ENCODE measurements at regions not wholly inside any gene's neighbourhood (a gene's known extent, or its start where the extent isn't known, plus 50 kb on each side); places are given as distances from the start of the nearest gene placed in this dataset.

DNA sequence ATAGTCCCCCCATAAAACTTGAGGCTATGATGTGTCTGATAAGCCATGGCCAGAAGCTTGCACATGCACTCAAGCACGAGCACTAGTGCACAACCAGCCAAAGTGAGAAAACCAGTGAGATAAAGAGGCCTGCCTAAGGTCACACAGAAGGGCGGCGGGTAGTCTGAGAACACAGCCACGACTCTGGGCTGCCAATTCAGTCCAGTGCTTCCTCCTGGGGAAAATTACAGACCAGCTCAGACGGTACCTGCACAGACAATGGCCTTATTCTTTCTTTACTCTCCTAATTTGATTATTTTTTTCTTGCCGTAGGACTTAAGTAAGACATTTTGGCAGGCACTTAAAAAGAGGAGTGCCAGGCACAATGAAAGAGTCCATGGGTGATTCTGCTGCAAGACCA lies 533.2 kb upstream of the FAT1 start:
- no peaks in the 10 kb centered on the region for H3K79me2 ChIP-seq (ENCODE audit: control insufficient read depth, insufficient read depth, low read length)
- H4K20me1 ChIP-seq (ENCODE audit: control insufficient read depth, extremely low read depth, insufficient read depth, low read length): no peaks in the 10 kb centered on the region
- DNase-seq (ENCODE audit: low read depth, low spot score) (no peak), FAIRE-seq (no peak)
- dilution Hi-C loops (cut with MboI; ENCODE audit: extremely low pct_ligation_motif_present, low sequenced_read_pairs): no loop called here
- no peak overlapping the region for H2AFZ ChIP-seq (ENCODE audit: control insufficient read depth, low read length)
- H3K9me3 ChIP-seq (ENCODE audit: control insufficient read depth, low read depth, low read length): no peaks in the 10 kb centered on the region
- no peaks in the 10 kb centered on the region for H3K36me3 ChIP-seq (ENCODE audit: control insufficient read depth in 2 of 2, extremely low read depth in 1 of 2, insufficient read depth in 2 of 2, low read length in 2 of 2)
- no peak overlapping the region for H3K4me3 ChIP-seq (ENCODE audit: control insufficient read depth in 2 of 3, extremely low read depth in 1 of 3, insufficient read depth in 2 of 3, low read depth in 1 of 3, low read length in 3 of 3)
- H3K4me1 ChIP-seq (ENCODE audit: control insufficient read depth, extremely low read depth, insufficient read depth, low read length): no peaks in the 10 kb centered on the region
- TF ChIP-seq EZH2 (IDR thresholded peaks at IDR 0.05; ENCODE audit: low read length) (no peak), CTCF (optimal IDR thresholded peaks at IDR 0.05 in 1 of 3, IDR thresholded peaks at IDR 0.05 in 1 of 3, conservative IDR thresholded peaks at IDR 0.05 in 1 of 3; ENCODE audit: extremely low read depth in 1 of 3, insufficient read depth in 2 of 3, low read length in 3 of 3) (no peak)
- no peak overlapping the region for H3K4me2 ChIP-seq (ENCODE audit: control insufficient read depth, extremely low read depth, insufficient read depth, low read depth, low read length)
- no peaks in the 10 kb centered on the region for H3K9me1 ChIP-seq (ENCODE audit: control insufficient read depth, extremely low read depth, insufficient read depth, low read length)
- no peaks in the 10 kb centered on the region for H3K27me3 ChIP-seq (ENCODE audit: control insufficient read depth, extremely low read depth, insufficient read depth, low read length)
- no peak overlapping the region for H3K9ac ChIP-seq (ENCODE audit: control insufficient read depth, extremely low read depth, insufficient read depth, low read length)
- H3K27ac ChIP-seq (ENCODE audit: control insufficient read depth, insufficient read depth, low read length): no peak overlapping the region

DNA sequence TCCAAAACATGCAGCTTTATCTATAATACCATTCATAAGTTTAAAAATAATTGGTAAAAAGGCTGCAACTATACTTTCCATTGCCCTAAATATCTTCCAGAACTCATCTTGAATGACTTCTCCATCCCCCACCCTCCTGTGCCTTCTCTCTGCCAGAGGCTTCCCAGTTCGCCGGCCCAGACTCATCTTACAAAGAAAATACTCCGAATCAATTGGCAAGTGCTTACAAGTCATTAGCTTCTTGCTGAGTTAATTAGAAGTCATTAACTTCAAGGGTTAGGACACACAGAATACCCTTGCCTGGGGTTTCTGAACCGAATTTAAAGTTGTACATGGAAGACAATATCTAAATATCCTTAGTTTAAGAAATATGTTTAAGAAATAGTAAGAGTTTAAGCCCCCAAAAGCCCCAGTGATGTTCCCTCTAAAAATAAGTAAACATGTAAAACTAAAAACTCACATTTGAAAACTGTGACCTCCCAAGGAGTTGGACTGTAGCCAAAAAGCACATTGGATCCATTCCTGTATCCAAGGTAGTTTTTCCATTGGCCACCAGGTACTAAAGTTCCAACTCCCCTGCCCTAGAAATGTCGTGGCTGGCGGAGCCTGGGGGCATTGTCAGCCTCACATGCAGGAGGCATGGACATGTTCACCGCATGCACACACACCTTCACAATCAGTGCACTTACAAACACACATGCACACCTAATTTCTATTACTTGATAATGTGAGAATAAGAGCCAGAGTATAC lies 535.2 kb upstream of the FAT1 start:
- Histone ChIP-seq H3K4me1 (ENCODE audit: control insufficient read depth, extremely low read depth, insufficient read depth, low read length) (no peaks in the 10 kb centered on the region), H3K9ac (ENCODE audit: control insufficient read depth, extremely low read depth, insufficient read depth, low read length) (no peak overlapping the region), H4K20me1 (ENCODE audit: control insufficient read depth, extremely low read depth, insufficient read depth, low read length) (no peaks in the 10 kb centered on the region), H3K27ac (ENCODE audit: control insufficient read depth, insufficient read depth, low read length) (no peak overlapping the region), H3K4me3 (ENCODE audit: control insufficient read depth in 2 of 3, extremely low read depth in 1 of 3, insufficient read depth in 2 of 3, low read depth in 1 of 3, low read length in 3 of 3) (no peak overlapping the region), H3K9me1 (ENCODE audit: control insufficient read depth, extremely low read depth, insufficient read depth, low read length) (no peaks in the 10 kb centered on the region), H3K36me3 (ENCODE audit: control insufficient read depth in 2 of 2, extremely low read depth in 1 of 2, insufficient read depth in 2 of 2, low read length in 2 of 2) (no peaks in the 10 kb centered on the region), H3K79me2 (ENCODE audit: control insufficient read depth, insufficient read depth, low read length) (no peaks in the 10 kb centered on the region), H3K27me3 (ENCODE audit: control insufficient read depth, extremely low read depth, insufficient read depth, low read length) (no peaks in the 10 kb centered on the region), H3K4me2 (ENCODE audit: control insufficient read depth, extremely low read depth, insufficient read depth, low read depth, low read length) (no peak overlapping the region), H3K9me3 (ENCODE audit: control insufficient read depth, low read depth, low read length) (no peaks in the 10 kb centered on the region), H2AFZ (ENCODE audit: control insufficient read depth, low read length) (no peak overlapping the region)
- TF ChIP-seq EZH2 (IDR thresholded peaks at IDR 0.05; ENCODE audit: low read length): no peak
- no peak for TF ChIP-seq CTCF (optimal IDR thresholded peaks at IDR 0.05 in 1 of 3, IDR thresholded peaks at IDR 0.05 in 1 of 3, conservative IDR thresholded peaks at IDR 0.05 in 1 of 3; ENCODE audit: extremely low read depth in 1 of 3, insufficient read depth in 2 of 3, low read length in 3 of 3)
- DNase-seq (ENCODE audit: low read depth, low spot score): no peak
- no peak for FAIRE-seq
- dilution Hi-C loops (cut with MboI; ENCODE audit: extremely low pct_ligation_motif_present, low sequenced_read_pairs): no loop called here
